Inflammatory macrophage treated with lipopolysaccharide for 4 hours (primary cell): ENCODE measurements at regions not wholly inside any gene's neighbourhood (a gene's known extent, or its start where the extent isn't known, plus 50 kb on each side); places are given as distances from the start of the nearest gene placed in this dataset.

Source experiments
- DNase-seq: peaks from one replicate; pipeline ENCODE4 v3.0.0-alpha.2; 2020

DNA sequence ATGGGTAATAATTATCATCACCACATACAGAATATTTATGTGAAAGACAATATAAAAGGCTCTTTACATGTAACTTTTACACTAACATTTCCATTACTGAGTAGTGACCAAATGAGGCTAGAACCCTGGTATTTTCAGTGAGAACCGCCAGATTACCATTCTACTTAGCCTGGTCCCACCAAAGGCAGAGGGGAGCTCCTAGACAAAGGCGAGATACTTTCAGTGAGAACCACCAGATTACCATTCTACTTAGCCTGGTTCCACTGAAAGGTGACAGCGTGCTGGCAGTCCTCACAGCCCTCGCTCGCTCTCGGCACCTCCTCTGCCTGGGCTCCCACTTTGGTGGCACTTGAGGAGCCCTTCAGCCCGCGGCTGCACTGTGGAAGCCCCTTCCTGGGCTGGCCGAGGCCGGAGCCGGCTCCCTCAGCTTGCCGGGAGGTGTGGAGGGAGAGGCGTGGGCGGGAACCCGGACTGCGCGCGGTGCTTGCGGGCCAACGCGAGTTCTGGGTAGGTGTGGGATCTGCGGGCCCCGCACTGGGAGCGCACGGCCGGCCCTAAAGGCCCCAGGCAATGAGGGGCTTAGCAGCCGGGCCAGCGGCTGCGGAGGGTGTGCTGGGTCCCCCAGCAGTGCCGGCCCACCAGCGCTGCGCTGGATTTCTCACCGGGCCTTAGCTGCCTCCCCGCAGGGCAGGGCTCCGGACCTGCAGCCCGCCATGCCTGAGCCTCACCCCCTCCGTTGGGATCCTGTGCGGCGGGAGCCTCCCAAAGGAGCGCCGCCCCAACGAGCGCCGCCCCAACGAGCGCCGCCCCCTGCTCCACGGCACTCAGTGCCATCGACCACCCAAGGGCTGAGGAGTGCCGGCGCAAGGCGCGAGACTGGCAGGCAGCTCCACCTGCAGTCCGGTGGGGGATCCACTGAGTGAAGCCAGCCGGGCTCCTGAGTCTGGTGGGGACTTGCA lies 1276.1 kb downstream of the PCDH7 start:
- DNase-seq = no peak

DNA sequence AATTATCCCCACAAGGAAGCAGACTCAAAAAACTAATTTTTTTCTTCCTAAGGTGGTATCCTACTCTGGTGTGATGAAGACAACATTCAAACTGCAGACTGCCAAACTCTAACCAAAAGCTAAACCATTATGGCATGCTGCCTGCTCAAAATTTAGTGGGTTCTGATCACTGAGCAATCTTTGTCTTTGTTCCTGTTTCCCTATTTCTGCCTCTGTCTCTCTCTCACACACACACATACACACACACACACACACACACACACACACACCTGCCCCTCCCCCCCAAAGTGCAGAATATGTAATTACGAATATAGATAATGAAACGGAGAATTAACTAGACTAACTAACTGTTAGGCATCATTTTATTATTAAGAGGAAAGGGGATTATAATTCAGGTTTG lies 1278.6 kb downstream of the PCDH7 start:
- DNase-seq = no peak

GRCh38 chr4:31999848-32000247 lies 1279.7 kb downstream of the PCDH7 start:
- no peak for DNase-seq

DNA sequence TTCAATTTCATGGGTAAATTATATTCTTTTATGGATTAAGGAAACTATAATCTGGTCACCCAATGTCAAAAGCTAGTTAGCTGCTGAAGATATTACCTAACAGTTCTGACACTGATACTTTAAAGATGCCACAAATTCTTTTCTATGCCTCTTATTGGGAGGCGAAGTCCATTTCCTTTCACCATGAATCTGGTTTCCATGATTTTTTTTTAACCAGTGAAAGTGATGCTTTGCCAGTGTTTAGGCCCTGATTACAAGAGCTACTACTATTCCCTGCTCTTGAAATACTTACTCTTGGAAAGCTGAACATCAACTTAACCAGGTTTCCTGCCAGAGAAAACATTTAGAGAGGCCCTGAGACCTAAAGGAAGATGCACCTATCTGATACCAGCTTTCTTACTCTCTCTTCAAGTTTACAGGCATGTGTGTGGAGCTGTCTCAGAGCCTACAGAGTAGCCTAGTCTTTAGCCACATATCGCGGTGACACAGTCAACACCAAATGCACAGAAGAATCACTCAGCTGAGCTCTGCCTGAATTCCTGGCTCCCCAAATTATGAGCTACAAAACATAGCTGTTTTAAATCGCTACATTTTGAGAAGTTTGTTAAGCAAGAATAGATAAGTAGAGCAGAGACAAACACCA lies 1280.8 kb downstream of the PCDH7 start:
- no peak for DNase-seq

GRCh38 chr4:32002037-32002747 lies 1282.0 kb downstream of the PCDH7 start:
- DNase-seq = no peak

DNA sequence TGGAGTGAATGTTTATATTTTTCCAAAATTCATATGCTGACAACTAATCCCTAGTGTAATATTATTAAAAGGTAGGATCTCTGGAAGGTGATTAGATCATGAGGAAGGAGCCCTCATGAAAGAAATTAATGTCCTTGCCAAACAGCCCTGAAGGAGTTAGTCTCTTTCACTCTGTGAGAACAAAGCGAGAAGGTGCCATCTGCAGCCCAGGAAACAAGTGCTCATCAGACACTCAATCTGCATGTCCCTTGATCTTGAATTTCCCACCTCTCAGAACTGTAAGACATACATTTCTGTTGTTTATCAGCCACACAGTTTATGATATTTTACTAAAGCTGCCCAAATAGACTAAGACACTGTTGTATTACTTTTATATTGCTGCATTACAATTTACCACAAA lies 1283.4 kb downstream of the PCDH7 start:
- no peak for DNase-seq

- DNase-seq = no peak
Measured at GRCh38 chr4:32010221-32010620, 1290.1 kb downstream of the PCDH7 start.

DNA sequence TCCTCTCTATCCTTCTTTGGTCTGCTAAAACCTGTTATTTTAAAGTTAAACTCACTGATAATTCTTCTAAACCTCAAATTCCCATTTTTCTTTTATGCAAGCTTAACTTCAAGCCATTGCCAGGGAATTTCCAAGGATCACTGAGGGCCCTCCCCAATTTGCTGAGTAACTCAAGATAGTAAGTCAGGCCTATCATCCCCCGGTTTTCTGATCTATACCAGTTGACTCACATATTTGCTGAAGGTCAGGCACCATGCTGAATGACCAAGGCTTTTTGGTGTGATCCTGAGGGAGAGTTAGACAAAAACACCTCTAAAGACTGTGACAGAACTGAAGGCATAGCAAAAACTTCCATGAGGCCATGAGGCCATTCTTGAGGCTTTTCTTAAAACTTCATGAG lies 1301.9 kb downstream of the PCDH7 start:
- DNase-seq = no peak

GRCh38 chr4:32025851-32026459 lies 1305.8 kb downstream of the PCDH7 start:
- no peak for DNase-seq

DNA sequence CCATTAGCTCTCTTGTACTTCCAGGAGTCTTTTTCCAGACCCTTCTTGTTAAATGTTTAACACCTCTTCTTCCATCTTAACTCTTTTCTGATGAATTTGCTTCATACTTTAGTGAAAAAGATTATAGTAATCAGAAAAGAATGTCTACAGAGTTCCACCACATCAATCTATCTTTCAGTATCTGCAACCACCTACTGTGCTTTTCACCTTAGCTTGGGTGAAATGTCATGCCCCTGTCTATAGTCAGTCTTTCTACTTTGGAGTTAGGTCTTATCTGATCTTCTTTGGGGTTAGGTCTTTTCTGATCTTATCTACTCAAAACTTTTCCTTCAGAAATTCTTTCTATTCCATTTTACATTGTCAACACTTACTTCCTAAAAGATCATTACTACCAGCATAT lies 1310.2 kb downstream of the PCDH7 start:
- DNase-seq = no peak

GRCh38 chr4:32031026-32031425 lies 1310.9 kb downstream of the PCDH7 start:
- no peak for DNase-seq

DNA sequence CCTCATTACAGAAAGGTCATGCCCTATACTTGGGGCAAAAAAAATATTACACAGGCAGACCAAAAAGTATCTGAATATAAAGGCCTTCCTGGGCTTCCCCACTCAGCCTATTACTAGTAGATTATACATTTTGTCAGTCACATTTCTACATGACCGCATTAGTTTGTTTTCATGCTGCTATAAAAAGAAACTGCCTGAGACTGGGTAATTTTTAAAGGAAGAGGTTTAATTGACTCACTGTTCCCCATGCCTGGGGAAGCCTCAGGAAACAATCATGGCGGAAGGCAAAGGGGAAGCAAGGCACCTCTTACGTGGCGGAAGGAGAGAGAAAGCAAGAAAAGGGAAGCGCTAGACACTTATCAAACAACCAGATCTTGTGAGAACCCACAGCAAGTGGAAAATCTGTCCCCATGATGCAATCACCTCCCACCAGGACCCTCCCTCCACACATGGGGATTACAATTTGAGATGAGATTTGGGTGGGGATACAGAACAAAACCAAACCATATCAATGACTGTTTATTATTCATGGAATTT lies 1312.0 kb downstream of the PCDH7 start:
- no peak for DNase-seq

DNA sequence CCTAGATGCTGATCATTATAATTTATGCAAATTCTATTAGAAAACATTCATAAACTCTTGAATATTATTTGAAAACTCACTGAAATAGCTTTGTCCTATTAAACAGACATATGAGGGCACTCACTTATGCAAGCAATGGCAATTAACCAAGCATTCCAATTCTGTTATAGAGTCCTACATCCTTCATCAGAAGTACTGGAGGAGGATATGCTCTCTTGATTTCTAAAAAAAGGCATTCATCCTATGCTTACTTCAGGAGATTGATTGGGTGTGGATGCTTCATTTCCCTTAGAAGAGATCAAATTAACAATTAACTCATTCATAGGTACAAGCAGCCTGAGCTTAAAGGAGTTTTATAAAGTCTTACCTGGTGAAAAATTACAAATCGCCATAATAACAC lies 1317.2 kb downstream of the PCDH7 start:
- DNase-seq = no peak

- no peak for DNase-seq
Measured at GRCh38 chr4:32042486-32043247, 1322.5 kb downstream of the PCDH7 start.

GRCh38 chr4:32043248-32043633 lies 1323.1 kb downstream of the PCDH7 start:
- no peak for DNase-seq

- no peak for DNase-seq
Measured at GRCh38 chr4:32061916-32062315, 1341.7 kb downstream of the PCDH7 start.

DNA sequence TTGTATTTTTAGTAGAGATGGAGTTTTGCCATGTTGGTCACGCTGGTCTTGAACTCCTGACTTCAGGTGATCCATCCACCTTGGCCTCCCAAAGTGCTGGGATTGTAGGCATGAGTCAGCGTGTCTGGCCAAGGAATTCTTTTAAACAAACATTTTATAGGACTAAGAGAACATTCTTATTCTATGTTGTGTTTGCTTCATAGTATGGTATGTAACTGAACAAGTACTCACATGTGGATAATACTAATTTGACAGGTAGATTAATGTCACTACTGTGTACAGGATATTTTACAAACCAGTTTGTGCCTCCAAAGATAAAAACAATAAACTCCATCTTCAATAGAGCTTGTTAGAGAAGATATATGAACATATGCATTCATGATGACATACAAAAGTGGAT lies 1353.4 kb downstream of the PCDH7 start:
- no peak for DNase-seq

DNA sequence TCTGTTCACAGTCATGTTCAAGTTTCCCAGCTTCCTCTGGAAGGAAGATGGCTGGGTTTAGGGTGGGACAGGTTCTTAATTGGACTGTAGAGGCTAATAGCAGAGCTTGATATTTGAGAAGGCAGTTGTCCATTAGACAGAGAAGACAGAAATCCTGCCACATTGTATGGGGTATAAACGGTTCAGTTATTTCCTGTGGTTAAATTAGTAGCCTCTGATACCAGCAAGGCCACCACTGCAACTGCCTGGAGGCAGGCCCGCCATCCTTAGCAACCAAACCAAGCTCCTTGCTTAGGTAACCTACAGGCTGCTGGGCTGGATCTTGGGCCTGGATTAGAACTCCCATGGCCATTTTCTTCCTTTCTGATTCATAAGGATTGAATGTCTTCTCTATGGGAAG lies 1367.0 kb downstream of the PCDH7 start:
- no peak for DNase-seq

DNA sequence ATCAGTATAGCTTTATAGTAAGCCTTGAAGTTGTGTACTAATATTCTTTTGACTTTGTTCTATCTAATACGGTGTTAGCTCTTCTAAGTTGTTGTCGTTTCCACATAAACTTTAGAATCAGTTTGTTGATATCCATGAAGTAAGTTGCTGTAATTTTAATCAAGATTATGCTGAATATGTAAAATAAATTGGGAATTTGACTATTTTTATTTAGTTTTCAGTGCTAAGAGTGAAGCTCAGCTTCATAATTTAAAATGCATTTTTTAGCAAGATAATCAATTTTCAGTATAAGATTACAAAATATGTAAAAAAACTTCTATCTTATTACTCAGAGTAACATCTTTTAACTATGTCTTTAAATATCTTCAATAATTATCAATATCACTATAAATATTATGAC lies 1374.8 kb downstream of the PCDH7 start:
- DNase-seq = no peak

DNA sequence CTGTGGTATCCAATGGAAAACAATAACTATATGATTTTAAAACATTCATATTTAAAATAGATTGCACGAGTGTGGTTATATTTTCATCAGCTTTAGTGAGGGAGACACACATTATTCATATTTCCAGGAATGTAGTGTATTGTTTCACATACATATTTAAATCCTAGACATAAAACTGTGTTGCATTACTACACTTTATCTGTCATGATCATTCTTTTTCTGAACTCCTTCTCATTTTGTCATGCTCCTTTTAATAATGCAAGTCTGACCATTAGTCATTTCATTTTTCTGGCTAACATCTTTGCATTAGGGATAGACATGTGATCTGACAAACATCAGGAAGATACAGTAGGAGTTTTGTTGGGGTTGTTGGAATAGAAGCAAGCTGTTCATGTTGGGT lies 1382.7 kb downstream of the PCDH7 start:
- no peak for DNase-seq

- no peak for DNase-seq
Measured at GRCh38 chr4:32106767-32107166, 1386.6 kb downstream of the PCDH7 start.

DNA sequence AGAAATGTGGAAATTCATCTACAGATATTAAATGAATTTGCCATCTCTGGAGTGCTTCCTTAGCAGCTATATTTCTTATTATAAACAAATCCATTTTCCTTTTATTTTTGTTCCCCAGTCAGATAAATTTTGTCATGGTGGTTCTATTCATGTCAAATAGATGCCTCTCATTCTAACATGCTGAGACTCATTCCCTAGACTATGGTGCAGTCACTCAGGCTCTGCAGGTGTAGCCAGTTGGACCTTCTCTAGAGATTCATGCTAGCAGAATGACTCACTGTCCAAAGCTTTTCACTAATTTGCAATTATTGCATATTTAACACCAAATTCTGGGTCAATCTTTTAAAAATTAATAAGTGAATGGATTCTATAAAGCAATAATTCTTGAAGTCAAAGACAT lies 1392.7 kb downstream of the PCDH7 start:
- no peak for DNase-seq
